ENCODE measurements at regions not wholly inside any gene's neighbourhood (a gene's known extent, or its start where the extent isn't known, plus 50 kb on each side); places are given as distances from the start of the nearest gene placed in this dataset.

GRCh38 chr12:40474630-40475029 lies 217.6 kb upstream of the CNTN1 start:
- TF ChIP-seq CTCF (IDR thresholded peaks at IDR 0.05; ENCODE audit: poor library complexity) (no peak), EZH2 (IDR thresholded peaks at IDR 0.05; ENCODE audit: borderline replicate concordance) (no peak), EZH2phosphoT487 (IDR thresholded peaks at IDR 0.05; ENCODE audit: low read depth, severe bottlenecking, unreplicated experiment) (no peak)
